ENCODE measurements at regions not wholly inside any gene's neighbourhood (a gene's known extent, or its start where the extent isn't known, plus 50 kb on each side); places are given as distances from the start of the nearest gene placed in this dataset.

GRCh38 chr13:109476001-109476400 lies 310.4 kb downstream of the IRS2 start:
- H3K79me2 ChIP-seq (ENCODE audit: insufficient read depth, low read length) = no peaks in the 10 kb centered on the region
- H3K4me3 ChIP-seq (replicated peaks in 1 of 2; ENCODE audit: low read depth in 1 of 2, low read length in 2 of 2) = no peak overlapping the region
- RAD21 ChIA-PET (ENCODE audit: low non-redundant PET in 1 of 2, low total read pairs in 2 of 2, uncharacterized antibody in 2 of 2, unreplicated experiment in 2 of 2) = no interaction called here
- H3K9me3 ChIP-seq (ENCODE audit: control insufficient read depth in 1 of 2, insufficient read depth in 1 of 2, low read depth in 1 of 2, low read length in 2 of 2) = no peaks in the 10 kb centered on the region
- H3K27ac ChIP-seq (ENCODE audit: low read depth, low read length) = no peak overlapping the region
- TF ChIP-seq EZH2 (IDR thresholded peaks at IDR 0.05) = no peak
- TF ChIP-seq EGR1 (IDR thresholded peaks at IDR 0.05; ENCODE audit: low read depth) = no peak
- no peak for TF ChIP-seq SIN3A (IDR thresholded peaks at IDR 0.05; ENCODE audit: low read depth)
- no peak for TF ChIP-seq SRF (IDR thresholded peaks at IDR 0.05; ENCODE audit: low read depth)
- TF ChIP-seq ELF1 (IDR thresholded peaks at IDR 0.05; ENCODE audit: borderline replicate concordance, low read depth) = no peak
- TF ChIP-seq MAX (IDR thresholded peaks at IDR 0.05) = no peak
- intact Hi-C loops (cut with micrococcal nuclease) = no loop called here
- no peak for DNase-seq (ENCODE audit: low read depth, low spot score)
- H3K4me2 ChIP-seq (ENCODE audit: low read length) = no peak overlapping the region
- H3K36me3 ChIP-seq (ENCODE audit: control insufficient read depth in 1 of 2, insufficient read depth in 2 of 2, low read length in 2 of 2) = no peaks in the 10 kb centered on the region
- H3K9me2 ChIP-seq (ENCODE audit: insufficient read depth) = no peaks in the 10 kb centered on the region
- no peaks in the 10 kb centered on the region for H4K20me1 ChIP-seq (ENCODE audit: insufficient read depth)
- POLR2A ChIA-PET = no interaction called here
- no peaks in the 10 kb centered on the region for H3K4me1 ChIP-seq (ENCODE audit: control insufficient read depth in 1 of 2, insufficient read depth in 2 of 2, low read length in 2 of 2)
- H2AFZ ChIP-seq (ENCODE audit: low read depth, low read length, poor library complexity, severe bottlenecking) = no peak overlapping the region
- H3K9ac ChIP-seq (ENCODE audit: low read length) = no peak overlapping the region
- no peak for ATAC-seq
- H3K27me3 ChIP-seq (ENCODE audit: insufficient read depth, low read length) = no peaks in the 10 kb centered on the region
- CTCF ChIA-PET = no interaction called here
- BruUV-seq (replicated peaks) = no TSS peak

- RAD21 ChIA-PET (ENCODE audit: low non-redundant PET in 1 of 2, low total read pairs in 2 of 2, uncharacterized antibody in 2 of 2, unreplicated experiment in 2 of 2) = no interaction called here
Measured at GRCh38 chr13:109468123-109468522, 318.3 kb downstream of the IRS2 start.

More at GRCh38 chr13:109468123-109468522, 318.3 kb downstream of the IRS2 start:
- POLR2A ChIA-PET = no interaction called here
- intact Hi-C loops (cut with micrococcal nuclease) = no loop called here
- Histone ChIP-seq H3K27ac (ENCODE audit: low read depth, low read length) (no peak overlapping the region), H2AFZ (ENCODE audit: low read depth, low read length, poor library complexity, severe bottlenecking) (no peak overlapping the region), H3K9me2 (ENCODE audit: insufficient read depth) (no peaks in the 10 kb centered on the region), H3K79me2 (ENCODE audit: insufficient read depth, low read length) (no peaks in the 10 kb centered on the region), H4K20me1 (ENCODE audit: insufficient read depth) (no peaks in the 10 kb centered on the region), H3K36me3 (ENCODE audit: control insufficient read depth in 1 of 2, insufficient read depth in 2 of 2, low read length in 2 of 2) (no peaks in the 10 kb centered on the region), H3K9ac (ENCODE audit: low read length) (no peak overlapping the region), H3K27me3 (ENCODE audit: insufficient read depth, low read length) (no peaks in the 10 kb centered on the region), H3K4me1 (ENCODE audit: control insufficient read depth in 1 of 2, insufficient read depth in 2 of 2, low read length in 2 of 2) (no peaks in the 10 kb centered on the region), H3K4me2 (ENCODE audit: low read length) (no peak overlapping the region), H3K4me3 (replicated peaks in 1 of 2; ENCODE audit: low read depth in 1 of 2, low read length in 2 of 2) (no peak overlapping the region), H3K9me3 (ENCODE audit: control insufficient read depth in 1 of 2, insufficient read depth in 1 of 2, low read depth in 1 of 2, low read length in 2 of 2) (no peaks in the 10 kb centered on the region)
- CTCF ChIA-PET = no interaction called here
- ATAC-seq (no peak), DNase-seq (ENCODE audit: low read depth, low spot score) (no peak)
- BruUV-seq (replicated peaks) = no TSS peak
- no peak for TF ChIP-seq FOSL1 (IDR thresholded peaks at IDR 0.05; ENCODE audit: low read depth)
- no peak for TF ChIP-seq ZNF274 (IDR thresholded peaks at IDR 0.05; ENCODE audit: low read depth, low read length)
- TF ChIP-seq POLR2A (IDR thresholded peaks at IDR 0.05; ENCODE audit: borderline replicate concordance, extremely low read depth, insufficient read depth, insufficient read length) = no peak

Measured in HCT116 (cell line).